ENCODE measurements at regions not wholly inside any gene's neighbourhood (a gene's known extent, or its start where the extent isn't known, plus 50 kb on each side); places are given as distances from the start of the nearest gene placed in this dataset.

DNA sequence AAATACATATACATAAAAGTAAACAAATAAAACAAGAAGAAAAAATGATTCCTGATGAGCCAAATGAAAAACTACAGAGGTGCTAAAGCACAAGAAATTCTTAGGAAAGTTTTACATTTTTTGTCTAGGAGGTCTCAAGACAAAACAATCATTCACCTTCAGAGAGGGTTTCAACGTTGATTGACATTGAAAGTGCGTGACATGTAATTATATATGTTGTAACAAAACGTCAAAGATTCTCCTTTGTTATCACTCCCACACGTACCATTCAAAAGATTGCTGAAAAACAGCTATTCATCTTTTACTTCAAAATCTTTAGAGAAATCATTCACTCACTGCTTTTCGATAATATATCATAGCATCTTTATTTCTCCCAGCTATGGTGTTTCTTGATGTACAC, 375.9 kb downstream of the NEBL start:
- CTCF ChIA-PET, result no interaction called here
- no peak overlapping the region for H2BK20ac ChIP-seq (ENCODE audit: low read depth, low read length)
- H4K8ac ChIP-seq (ENCODE audit: low read depth in 2 of 2, low read length in 2 of 2), result no peak overlapping the region
- no peaks in the 10 kb centered on the region for H3K27me3 ChIP-seq (ENCODE audit: control insufficient read depth, insufficient read depth, low read length)
- H2BK5ac ChIP-seq (ENCODE audit: low read depth, low read length, poor library complexity, severe bottlenecking), result no peak overlapping the region
- H3K27ac ChIP-seq (ENCODE audit: insufficient read depth, low read length), result no peak overlapping the region
- BruUV-seq (replicated peaks), result no TSS peak
- no peaks in the 10 kb centered on the region for H3K4me1 ChIP-seq (ENCODE audit: control insufficient read depth, insufficient read depth, low read length)
- H4K5ac ChIP-seq (ENCODE audit: low read depth, low read length), result no peak overlapping the region
- H3K36me3 ChIP-seq (ENCODE audit: control insufficient read depth, insufficient read depth, low read length), result no peaks in the 10 kb centered on the region
- H3K9me3 ChIP-seq (ENCODE audit: control insufficient read depth, insufficient read depth, low read length), result peaks cover 2% of the 10 kb centered on the region; the same call in 1 of the 2 replicates
- no peak overlapping the region for H2BK15ac ChIP-seq (ENCODE audit: low read depth, low read length)
- no peak overlapping the region for H2BK120ac ChIP-seq (ENCODE audit: low read depth, low read length)
- no peak overlapping the region for H2AFZ ChIP-seq (replicated peaks; ENCODE audit: low read length, poor library complexity)
- H3K18ac ChIP-seq (ENCODE audit: low read depth, low read length), result no peak overlapping the region
- H3K4me2 ChIP-seq (ENCODE audit: low read depth, low read length), result no peak overlapping the region
- no peak overlapping the region for H3K4ac ChIP-seq (ENCODE audit: low read depth, low read length)
- no peak overlapping the region for H2AK5ac ChIP-seq (ENCODE audit: low read depth, low read length)
- H3K56ac ChIP-seq (ENCODE audit: extremely low read depth, insufficient read depth, low read length), result no peak overlapping the region
- H4K20me1 ChIP-seq (ENCODE audit: insufficient read depth, low read length), result no peaks in the 10 kb centered on the region
- no peak overlapping the region for H4K91ac ChIP-seq (ENCODE audit: insufficient read depth, low read depth, low read length)
- in situ Hi-C loops (cut with MboI; ENCODE audit: low sequenced_read_pairs) (no loop called here), intact Hi-C loops (cut with micrococcal nuclease) (no loop called here), dilution Hi-C loops (cut with HindIII; ENCODE audit: low sequenced_read_pairs, unreplicated experiment) (no loop called here)
- H2AK9ac ChIP-seq (replicated peaks; ENCODE audit: low read depth, low read length, poor library complexity), result no peak overlapping the region
- no peak overlapping the region for H3K9ac ChIP-seq (ENCODE audit: low read depth, low read length)
- DNase-seq (no peak), ATAC-seq (ENCODE audit: low read depth) (no peak)
- POLR2A ChIA-PET (ENCODE audit: unreplicated experiment), result no interaction called here
- no peak overlapping the region for H3K4me3 ChIP-seq (ENCODE audit: insufficient read depth, low read depth, low read length)
- H3K23ac ChIP-seq (ENCODE audit: low read depth, low read length), result no peak overlapping the region
- no CpG with 5 or more reads among the region's 5 CpGs for WGBS, 2 experiments (ENCODE audit: extremely low coverage in 2 of 2, insufficient read length in 1 of 2)
- H3K9me1 ChIP-seq (ENCODE audit: insufficient read depth, low read length), result no peaks in the 10 kb centered on the region
- no peak overlapping the region for H3K14ac ChIP-seq (replicated peaks; ENCODE audit: low read depth, low read length)
- no peaks in the 10 kb centered on the region for H3K79me1 ChIP-seq (ENCODE audit: low read depth in 1 of 2, low read length in 2 of 2)
- TF ChIP-seq SMC3 (IDR thresholded peaks at IDR 0.05; ENCODE audit: low read depth, low read length) (no peak), BHLHE40 (IDR thresholded peaks at IDR 0.05; ENCODE audit: low read depth, low read length) (no peak), POLR2A (IDR thresholded peaks at IDR 0.05; ENCODE audit: low read depth, low read length) (no peak), MAZ (IDR thresholded peaks at IDR 0.05; ENCODE audit: borderline replicate concordance, low read depth, low read length) (no peak), RAD21 (IDR thresholded peaks at IDR 0.05; ENCODE audit: low read length) (no peak), RFX5 (IDR thresholded peaks at IDR 0.05; ENCODE audit: low read depth, low read length) (no peak), FOS (IDR thresholded peaks at IDR 0.05; ENCODE audit: low read depth, low read length) (no peak), CEBPB (IDR thresholded peaks at IDR 0.05; ENCODE audit: low read depth, low read length) (no peak)
- TF ChIP-seq, protein P1, sequence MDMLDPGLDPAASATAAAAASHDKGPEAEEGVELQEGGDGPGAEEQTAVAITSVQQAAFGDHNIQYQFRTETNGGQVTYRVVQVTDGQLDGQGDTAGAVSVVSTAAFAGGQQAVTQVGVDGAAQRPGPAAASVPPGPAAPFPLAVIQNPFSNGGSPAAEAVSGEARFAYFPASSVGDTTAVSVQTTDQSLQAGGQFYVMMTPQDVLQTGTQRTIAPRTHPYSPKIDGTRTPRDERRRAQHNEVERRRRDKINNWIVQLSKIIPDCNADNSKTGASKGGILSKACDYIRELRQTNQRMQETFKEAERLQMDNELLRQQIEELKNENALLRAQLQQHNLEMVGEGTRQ (IDR thresholded peaks at IDR 0.05; ENCODE audit: low read depth, low read length), result no peak

Measured in IMR-90 (cell line).